ENCODE measurements at regions not wholly inside any gene's neighbourhood (a gene's known extent, or its start where the extent isn't known, plus 50 kb on each side); places are given as distances from the start of the nearest gene placed in this dataset.

GRCh38 chrX:152028579-152028978 lies 54.1 kb upstream of the GABRE start:
- no peaks in the 10 kb centered on the region for H3K9me3 ChIP-seq
- DNase-seq (ENCODE audit: low spot score) = no peak
- no peaks in the 10 kb centered on the region for H3K36me3 ChIP-seq
- no peaks in the 10 kb centered on the region for H3K27me3 ChIP-seq (replicated peaks; ENCODE audit: insufficient read depth)
- 92% methylated on average over 3 of the region's 3 CpGs for WGBS
- TF ChIP-seq CTCF (IDR thresholded peaks at IDR 0.05) = no peak
- TF ChIP-seq POLR2A (IDR thresholded peaks at IDR 0.05) = no peak
- intact Hi-C loops (cut with DNase I) = no loop called here
- no peak overlapping the region for H3K4me3 ChIP-seq
- H3K4me1 ChIP-seq (replicated peaks) = no peaks in the 10 kb centered on the region
- no peak overlapping the region for H3K27ac ChIP-seq

DNA sequence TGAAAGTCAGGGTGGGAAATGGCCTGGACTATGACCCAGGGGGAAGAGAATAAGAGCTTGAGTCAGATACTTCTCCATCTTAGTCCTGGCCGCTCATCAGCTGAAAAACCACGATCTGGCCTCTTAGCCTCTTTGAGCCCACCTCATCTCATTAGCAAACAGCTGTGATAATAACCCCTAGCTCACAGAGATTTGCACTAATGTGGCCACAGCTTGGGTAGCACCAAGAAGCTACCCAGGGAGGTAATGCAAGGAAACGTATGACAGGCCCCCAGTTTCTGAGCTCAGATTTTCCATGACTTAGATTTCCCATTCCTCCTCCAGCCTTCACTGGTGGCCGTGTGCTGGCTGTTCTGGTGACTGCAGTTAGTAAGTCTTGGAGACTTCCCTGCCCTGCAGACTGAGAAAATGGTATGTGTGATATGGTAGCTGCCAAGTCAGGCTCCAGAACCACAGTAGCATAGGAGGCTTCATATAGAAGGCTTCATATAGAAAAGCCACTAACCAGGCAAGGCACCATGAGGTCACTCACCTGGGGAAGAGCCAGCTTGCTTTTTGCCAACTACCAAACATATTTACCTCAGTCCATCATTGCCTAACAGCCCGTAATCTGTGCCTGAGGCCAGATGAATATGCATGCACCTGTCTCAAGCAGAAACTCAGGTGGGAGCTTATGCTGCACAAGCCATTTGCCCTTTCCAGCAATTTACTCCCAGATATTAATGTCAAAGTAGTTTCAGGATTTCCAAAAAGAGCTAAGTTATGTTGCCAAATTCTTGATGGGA lies 51.4 kb upstream of the GABRE start:
- no peaks in the 10 kb centered on the region for H3K27me3 ChIP-seq (replicated peaks; ENCODE audit: insufficient read depth)
- H3K36me3 ChIP-seq = no peaks in the 10 kb centered on the region
- intact Hi-C loops (cut with DNase I) = no loop called here
- no peaks in the 10 kb centered on the region for H3K9me3 ChIP-seq
- no peak overlapping the region for H3K4me3 ChIP-seq
- H3K4me1 ChIP-seq (replicated peaks) = no peaks in the 10 kb centered on the region
- WGBS = 80% methylated on average over 4 of the region's 5 CpGs
- TF ChIP-seq POLR2AphosphoS5 (IDR thresholded peaks at IDR 0.05) = no peak
- TF ChIP-seq POLR2A (IDR thresholded peaks at IDR 0.05) = no peak
- no peak for TF ChIP-seq CTCF (IDR thresholded peaks at IDR 0.05)
- no peak overlapping the region for H3K27ac ChIP-seq
- no peak for DNase-seq (ENCODE audit: low spot score)

DNA sequence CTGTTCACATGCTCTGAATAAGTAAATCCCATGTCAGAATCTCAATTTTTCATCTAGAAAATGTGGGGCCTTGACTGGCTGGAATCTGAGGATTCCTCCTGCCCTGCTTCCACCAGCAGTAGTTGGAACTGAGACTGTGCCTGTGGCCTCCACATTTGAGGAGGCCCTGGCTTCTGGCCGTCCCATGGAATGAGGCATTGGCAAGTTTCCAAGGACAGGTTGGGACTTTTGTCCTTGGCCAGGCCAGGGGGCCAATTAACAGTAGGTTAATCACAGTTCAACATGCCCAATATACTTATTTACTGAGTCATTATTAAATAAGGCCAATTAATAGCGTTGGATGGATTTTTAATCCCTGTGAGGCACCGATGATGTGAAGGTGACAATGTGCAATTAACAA lies 50.2 kb upstream of the GABRE start:
- WGBS = 64% methylated on average over 2 of the region's 3 CpGs

More for the DNA sequence above, 50.2 kb upstream of the GABRE start:
- no peak overlapping the region for H3K4me3 ChIP-seq
- DNase-seq (ENCODE audit: low spot score) = no peak
- no peak overlapping the region for H3K27ac ChIP-seq
- H3K27me3 ChIP-seq (replicated peaks; ENCODE audit: insufficient read depth) = no peaks in the 10 kb centered on the region
- H3K4me1 ChIP-seq (replicated peaks) = no peaks in the 10 kb centered on the region
- no peaks in the 10 kb centered on the region for H3K9me3 ChIP-seq
- intact Hi-C loops (cut with DNase I) = no loop called here
- no peaks in the 10 kb centered on the region for H3K36me3 ChIP-seq
- TF ChIP-seq POLR2AphosphoS5 (IDR thresholded peaks at IDR 0.05) = no peak
- TF ChIP-seq POLR2A (IDR thresholded peaks at IDR 0.05) = no peak
- no peak for TF ChIP-seq CTCF (IDR thresholded peaks at IDR 0.05)
